ENCODE measurements at regions not wholly inside any gene's neighbourhood (a gene's known extent, or its start where the extent isn't known, plus 50 kb on each side); places are given as distances from the start of the nearest gene placed in this dataset.

DNA sequence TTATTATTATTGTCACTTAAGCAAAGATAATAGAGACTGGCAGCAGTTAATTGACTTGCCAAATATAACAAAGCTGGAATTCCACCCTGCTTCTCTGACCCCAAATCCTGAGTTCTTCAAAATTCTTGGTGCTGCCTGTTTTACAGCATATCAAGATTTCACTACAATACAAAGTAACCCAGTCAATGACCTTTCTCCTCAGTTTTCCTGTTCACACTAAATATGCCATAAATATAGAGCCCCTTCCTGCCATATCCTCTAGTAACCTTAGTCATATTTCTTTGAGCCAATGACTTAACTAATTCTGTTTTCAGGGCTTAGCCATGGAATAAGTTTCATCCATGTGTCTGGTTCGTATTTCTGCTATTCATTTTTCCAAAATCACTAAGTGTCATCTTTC is 315.3 kb upstream of the HS3ST1 start:
- TF ChIP-seq, protein P1, sequence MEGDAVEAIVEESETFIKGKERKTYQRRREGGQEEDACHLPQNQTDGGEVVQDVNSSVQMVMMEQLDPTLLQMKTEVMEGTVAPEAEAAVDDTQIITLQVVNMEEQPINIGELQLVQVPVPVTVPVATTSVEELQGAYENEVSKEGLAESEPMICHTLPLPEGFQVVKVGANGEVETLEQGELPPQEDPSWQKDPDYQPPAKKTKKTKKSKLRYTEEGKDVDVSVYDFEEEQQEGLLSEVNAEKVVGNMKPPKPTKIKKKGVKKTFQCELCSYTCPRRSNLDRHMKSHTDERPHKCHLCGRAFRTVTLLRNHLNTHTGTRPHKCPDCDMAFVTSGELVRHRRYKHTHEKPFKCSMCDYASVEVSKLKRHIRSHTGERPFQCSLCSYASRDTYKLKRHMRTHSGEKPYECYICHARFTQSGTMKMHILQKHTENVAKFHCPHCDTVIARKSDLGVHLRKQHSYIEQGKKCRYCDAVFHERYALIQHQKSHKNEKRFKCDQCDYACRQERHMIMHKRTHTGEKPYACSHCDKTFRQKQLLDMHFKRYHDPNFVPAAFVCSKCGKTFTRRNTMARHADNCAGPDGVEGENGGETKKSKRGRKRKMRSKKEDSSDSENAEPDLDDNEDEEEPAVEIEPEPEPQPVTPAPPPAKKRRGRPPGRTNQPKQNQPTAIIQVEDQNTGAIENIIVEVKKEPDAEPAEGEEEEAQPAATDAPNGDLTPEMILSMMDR (IDR thresholded peaks at IDR 0.05; ENCODE audit: low read depth, low read length) = no peak
- H3K4me3 ChIP-seq (replicated peaks in 1 of 2; ENCODE audit: low read depth in 2 of 2, low read length in 2 of 2) = no peak overlapping the region
- DNase-seq (ENCODE audit: low read depth in 2 of 2) = peak in 1 of 2 donors; percentile 17

DNA sequence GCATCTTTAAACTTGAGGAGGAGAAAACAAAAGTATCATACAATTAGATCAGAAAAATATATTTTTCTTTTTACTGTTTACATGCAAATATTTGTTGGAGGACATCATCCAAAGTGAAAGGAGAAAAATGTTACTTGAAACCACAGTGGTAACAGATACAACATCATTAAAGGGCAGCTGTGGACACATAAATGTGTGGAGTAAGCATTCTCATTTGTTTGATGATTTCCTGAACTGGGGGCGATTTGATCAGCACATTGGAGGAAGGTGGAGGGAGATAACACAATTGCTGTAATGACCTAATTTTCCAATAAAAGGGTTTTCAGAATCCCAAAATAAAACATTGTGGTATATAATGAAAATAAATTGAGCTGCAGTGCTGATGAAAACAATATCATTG is 314.5 kb upstream of the HS3ST1 start:
- TF ChIP-seq, protein P1 (IDR thresholded peaks at IDR 0.05; ENCODE audit: low read depth, low read length) = no peak
- no peak overlapping the region for H3K4me3 ChIP-seq (replicated peaks in 1 of 2; ENCODE audit: low read depth in 2 of 2, low read length in 2 of 2)
- no peak for DNase-seq (ENCODE audit: low read depth in 2 of 2)

DNA sequence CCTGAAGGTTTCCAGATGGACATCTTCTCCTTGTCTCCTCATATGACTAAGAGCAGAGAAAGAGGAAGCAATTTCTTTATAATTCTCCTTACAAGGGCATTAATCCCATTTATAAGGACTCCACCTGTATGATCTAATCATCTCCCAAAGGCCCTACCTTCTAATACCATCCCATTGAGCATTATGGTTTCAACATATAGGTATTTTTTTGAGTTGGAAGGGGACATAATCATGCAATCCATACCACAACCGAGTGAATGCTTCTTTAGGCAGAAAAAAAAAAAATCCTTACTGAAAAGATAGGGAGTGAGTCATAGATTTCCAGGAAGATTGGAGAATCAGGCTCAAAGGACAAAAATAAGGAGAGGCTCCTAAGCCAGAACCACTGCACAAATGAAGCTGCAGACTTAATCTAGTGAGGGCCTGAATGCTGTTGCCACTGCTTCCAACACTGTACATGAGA is 312.5 kb upstream of the HS3ST1 start:
- TF ChIP-seq, protein P1 (IDR thresholded peaks at IDR 0.05; ENCODE audit: low read depth, low read length) = no peak
- H3K4me3 ChIP-seq (replicated peaks in 1 of 2; ENCODE audit: low read depth in 2 of 2, low read length in 2 of 2) = no peak overlapping the region
- peak in 1 of 2 donors; percentile 12 for DNase-seq (ENCODE audit: low read depth in 2 of 2)

DNA sequence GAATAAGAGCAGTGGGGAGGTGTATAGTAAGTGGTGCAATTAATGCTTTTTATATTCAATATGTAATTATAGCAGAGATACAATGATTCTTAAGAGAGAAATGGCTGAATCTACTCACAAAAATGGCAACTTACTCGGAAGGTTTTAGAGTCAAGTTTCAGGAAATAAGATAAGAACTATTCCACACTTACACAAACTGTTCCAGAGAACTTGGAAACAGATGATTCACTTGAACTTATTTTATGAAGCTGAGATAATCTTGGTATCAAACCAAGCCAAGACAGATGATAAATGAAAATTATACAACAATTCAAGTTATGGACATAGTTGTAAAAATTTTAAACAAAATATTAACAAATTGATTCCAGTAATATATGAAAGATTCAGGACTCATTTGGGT is 311.3 kb upstream of the HS3ST1 start:
- DNase-seq (ENCODE audit: low read depth in 2 of 2) = peak; percentile 7 to 68
- TF ChIP-seq, protein P1 (IDR thresholded peaks at IDR 0.05; ENCODE audit: low read depth, low read length) = no peak

DNA sequence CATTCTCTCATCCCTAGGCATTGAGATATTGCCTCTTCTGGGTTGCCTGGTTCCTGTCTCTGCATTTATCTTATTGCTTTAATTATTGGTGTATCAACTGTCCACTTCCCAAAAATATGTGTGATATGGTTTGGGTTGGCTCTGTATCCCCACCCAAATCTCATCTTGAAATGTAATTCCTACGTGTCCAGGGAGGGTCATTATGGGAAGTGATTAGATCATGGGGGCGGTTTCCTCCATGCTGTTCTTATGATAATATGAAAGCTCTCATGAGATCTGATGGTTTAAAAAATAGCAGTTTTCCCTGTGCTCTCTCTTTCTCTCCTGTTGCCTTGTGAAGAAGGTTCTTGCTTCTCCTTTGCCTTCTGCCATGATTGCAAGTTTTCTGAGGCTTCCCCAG is 308.3 kb upstream of the HS3ST1 start:
- TF ChIP-seq, protein P1 (IDR thresholded peaks at IDR 0.05; ENCODE audit: low read depth, low read length) = no peak
- no peak overlapping the region for H3K4me3 ChIP-seq (replicated peaks in 1 of 2; ENCODE audit: low read depth in 2 of 2, low read length in 2 of 2)
- DNase-seq (ENCODE audit: low read depth in 2 of 2) = no peak

More for the DNA sequence above, 311.3 kb upstream of the HS3ST1 start:
- H3K4me3 ChIP-seq (replicated peaks in 1 of 2; ENCODE audit: low read depth in 2 of 2, low read length in 2 of 2) = no peak overlapping the region

DNA sequence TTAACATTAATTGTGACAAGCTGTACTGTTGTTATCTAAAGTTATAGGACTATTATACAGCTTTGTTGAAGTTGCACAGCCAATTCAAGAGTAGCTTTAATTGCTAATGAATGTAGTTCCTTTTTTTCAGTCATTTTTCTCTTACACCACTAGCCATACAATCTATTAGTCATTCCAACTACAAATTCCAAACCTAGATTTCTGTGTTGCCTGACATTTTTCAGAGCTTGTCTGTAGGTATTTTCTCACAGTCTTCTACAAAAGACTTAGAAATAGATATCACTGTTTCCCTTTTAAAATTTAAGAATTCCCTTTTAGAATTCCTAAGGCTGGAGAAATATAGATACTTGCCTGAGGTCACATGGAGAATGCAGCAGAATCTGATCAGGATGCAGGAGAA is 307.0 kb upstream of the HS3ST1 start:
- no peak overlapping the region for H3K4me3 ChIP-seq (replicated peaks in 1 of 2; ENCODE audit: low read depth in 2 of 2, low read length in 2 of 2)
- peak in 1 of 2 donors; percentile 17 for DNase-seq (ENCODE audit: low read depth in 2 of 2)
- TF ChIP-seq, protein P1 (IDR thresholded peaks at IDR 0.05; ENCODE audit: low read depth, low read length) = no peak

DNA sequence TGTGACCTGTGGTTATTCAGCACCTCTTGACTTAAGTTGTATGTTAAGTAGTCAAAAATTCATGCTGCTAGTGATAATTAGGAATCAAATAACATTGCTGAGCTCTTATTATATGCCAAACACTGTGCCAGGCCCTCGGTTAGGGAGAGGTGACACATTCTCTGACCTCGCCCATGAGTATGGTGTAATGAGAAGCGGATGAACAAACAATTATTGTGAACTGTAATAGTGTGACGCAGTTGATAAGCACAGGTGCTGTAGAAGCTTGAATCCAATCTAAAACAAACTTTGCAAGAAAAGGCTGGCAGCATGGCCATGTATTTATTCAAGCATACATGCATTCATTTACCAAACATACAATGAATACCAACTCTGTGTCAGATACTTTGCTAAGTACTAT is 303.5 kb upstream of the HS3ST1 start:
- TF ChIP-seq, protein P1 (IDR thresholded peaks at IDR 0.05; ENCODE audit: low read depth, low read length) = no peak
- no peak overlapping the region for H3K4me3 ChIP-seq (replicated peaks in 1 of 2; ENCODE audit: low read depth in 2 of 2, low read length in 2 of 2)
- no peak for DNase-seq (ENCODE audit: low read depth in 2 of 2)

Measured in cardiac fibroblast (primary cell).